Endothelial cell of umbilical vein (primary cell): ENCODE measurements at regions not wholly inside any gene's neighbourhood (a gene's known extent, or its start where the extent isn't known, plus 50 kb on each side); places are given as distances from the start of the nearest gene placed in this dataset.

Experiments
- EZH2 ChIP-seq: IDR thresholded peaks from 2 replicates; pipeline ENCODE4 v1.6.1; 2012; ENCODE audit warnings: borderline replicate concordance, low read depth, mild to moderate bottlenecking, moderate library complexity, low read length, inconsistent platforms; ENCODE audit not compliant: severe bottlenecking
- GATA2 ChIP-seq: IDR thresholded peaks from 2 replicates; pipeline ENCODE4 v1.7.0; 2011; ENCODE audit warnings: low read depth, mild to moderate bottlenecking, moderate library complexity, mixed read lengths, low read length; ENCODE audit not compliant: insufficient read length, insufficient read depth
- JUN ChIP-seq: IDR thresholded peaks from 2 replicates; pipeline ENCODE4 v1.6.1; 2011; ENCODE audit warnings: borderline replicate concordance, low read depth; ENCODE audit not compliant: insufficient read length, insufficient read depth
- MYC ChIP-seq: IDR thresholded peaks from one replicate; pipeline ENCODE4 v1.6.1; 2011; ENCODE audit warnings: mild to moderate bottlenecking, low read depth, low read length
- POLR2A ChIP-seq: IDR thresholded peaks from 2 replicates; pipeline ENCODE4 v1.6.1; 2012; ENCODE audit warnings: low read depth, mild to moderate bottlenecking, control low read depth, low read length
- POLR2AphosphoS5 ChIP-seq: IDR thresholded peaks from 2 replicates; pipeline ENCODE4 v1.6.1; 2012; ENCODE audit warnings: low read depth, mild to moderate bottlenecking, control low read depth, low read length, moderate library complexity; ENCODE audit not compliant: insufficient read depth
- TF ChIP-seq, protein P1 (sequence below), 2 donors: IDR thresholded peaks; 1 replicate in 1 of 2; 2 replicates in 1 of 2; pipeline ENCODE4 v1.5.1; 2011; ENCODE audit warnings: low read length in 2 of 2, mild to moderate bottlenecking in 2 of 2, moderate library complexity in 2 of 2, control low read depth in 1 of 2, inconsistent platforms in 1 of 2, low read depth in 1 of 2; ENCODE audit not compliant: insufficient read depth in 1 of 2; ENCODE audit errors: extremely low read depth in 1 of 2
- TF ChIP-seq, protein P2 (sequence below): IDR thresholded peaks from 2 replicates; pipeline ENCODE4 v1.6.1; 2011; ENCODE audit not compliant: insufficient read depth, insufficient read length

DNA sequence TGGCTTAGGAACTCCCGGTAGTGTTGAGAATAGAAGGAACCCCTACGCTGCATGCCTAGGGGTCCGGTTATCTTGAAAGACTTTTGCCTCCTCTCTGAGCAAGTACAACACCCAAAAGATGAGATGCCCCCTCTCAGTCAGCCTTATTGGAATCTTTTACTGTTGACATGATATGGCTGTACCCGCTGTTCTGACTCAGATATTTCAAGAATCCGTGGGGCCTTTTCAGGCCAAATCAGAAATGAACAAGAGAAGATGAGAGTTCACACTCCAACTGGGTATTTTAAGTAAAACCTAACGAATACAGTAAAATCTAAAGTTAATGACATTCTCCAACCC, 164.2 kb downstream of the PPIAL4G start:
- TF ChIP-seq, protein P1, sequence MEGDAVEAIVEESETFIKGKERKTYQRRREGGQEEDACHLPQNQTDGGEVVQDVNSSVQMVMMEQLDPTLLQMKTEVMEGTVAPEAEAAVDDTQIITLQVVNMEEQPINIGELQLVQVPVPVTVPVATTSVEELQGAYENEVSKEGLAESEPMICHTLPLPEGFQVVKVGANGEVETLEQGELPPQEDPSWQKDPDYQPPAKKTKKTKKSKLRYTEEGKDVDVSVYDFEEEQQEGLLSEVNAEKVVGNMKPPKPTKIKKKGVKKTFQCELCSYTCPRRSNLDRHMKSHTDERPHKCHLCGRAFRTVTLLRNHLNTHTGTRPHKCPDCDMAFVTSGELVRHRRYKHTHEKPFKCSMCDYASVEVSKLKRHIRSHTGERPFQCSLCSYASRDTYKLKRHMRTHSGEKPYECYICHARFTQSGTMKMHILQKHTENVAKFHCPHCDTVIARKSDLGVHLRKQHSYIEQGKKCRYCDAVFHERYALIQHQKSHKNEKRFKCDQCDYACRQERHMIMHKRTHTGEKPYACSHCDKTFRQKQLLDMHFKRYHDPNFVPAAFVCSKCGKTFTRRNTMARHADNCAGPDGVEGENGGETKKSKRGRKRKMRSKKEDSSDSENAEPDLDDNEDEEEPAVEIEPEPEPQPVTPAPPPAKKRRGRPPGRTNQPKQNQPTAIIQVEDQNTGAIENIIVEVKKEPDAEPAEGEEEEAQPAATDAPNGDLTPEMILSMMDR (IDR thresholded peaks at IDR 0.05; ENCODE audit: extremely low read depth in 1 of 2, insufficient read depth in 1 of 2, low read depth in 1 of 2, low read length in 2 of 2) = no peak
- no peak for TF ChIP-seq POLR2A
- TF ChIP-seq GATA2 = no peak
- no peak for TF ChIP-seq MYC
- no peak for TF ChIP-seq EZH2
- no peak for TF ChIP-seq JUN
- TF ChIP-seq, protein P2, sequence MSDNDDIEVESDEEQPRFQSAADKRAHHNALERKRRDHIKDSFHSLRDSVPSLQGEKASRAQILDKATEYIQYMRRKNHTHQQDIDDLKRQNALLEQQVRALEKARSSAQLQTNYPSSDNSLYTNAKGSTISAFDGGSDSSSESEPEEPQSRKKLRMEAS = no peak
- no peak for TF ChIP-seq POLR2AphosphoS5
